Naive B cell (primary cell): ENCODE measurements at regions not wholly inside any gene's neighbourhood (a gene's known extent, or its start where the extent isn't known, plus 50 kb on each side); places are given as distances from the start of the nearest gene placed in this dataset.

Experiments
- ATAC-seq, 2 donors: fragments of 150-1000 bp; cut with Tn5 transposase; 2 replicates each; pipeline ENCODE4 v1.10.0; 2021; ENCODE audit warnings: low read depth in 2 of 2, mild to moderate bottlenecking in 2 of 2, moderate library complexity in 2 of 2
- DNase-seq: peaks from one replicate; pipeline ENCODE4 v3.0.0; 2022
- H3K27ac Mint-ChIP-seq, 6 donors: one replicate each; pipeline ENCODE4 v1.8.0; 2020 to 2022; ENCODE audit warnings: mild to moderate bottlenecking in 6 of 6, mixed read lengths in 6 of 6, moderate library complexity in 5 of 6, inconsistent platforms in 2 of 6
- H3K27me3 Mint-ChIP-seq, 3 donors: one replicate each; pipeline ENCODE4 v1.8.0; 2021 to 2022; ENCODE audit warnings: mixed read lengths in 3 of 3, mild to moderate bottlenecking in 1 of 3
- H3K36me3 Mint-ChIP-seq, 2 donors: one replicate each; pipeline ENCODE4 v1.8.0; 2020 to 2022; ENCODE audit warnings: mixed read lengths in 2 of 2, inconsistent platforms in 1 of 2, mild to moderate bottlenecking in 1 of 2
- H3K4me1 Mint-ChIP-seq, 3 donors: one replicate each; pipeline ENCODE4 v1.8.0; 2020 to 2022; ENCODE audit warnings: mixed read lengths in 3 of 3, inconsistent platforms in 1 of 3, mild to moderate bottlenecking in 1 of 3, moderate library complexity in 1 of 3
- H3K4me3 Mint-ChIP-seq, 8 donors: one replicate each; pipeline ENCODE4 v1.8.0; 2020 to 2022; ENCODE audit warnings: mild to moderate bottlenecking in 8 of 8, mixed read lengths in 8 of 8, moderate library complexity in 8 of 8, inconsistent platforms in 2 of 8
- H3K9me3 Mint-ChIP-seq, 7 donors: one replicate each; pipeline ENCODE4 v1.8.0; 2020 to 2022; ENCODE audit warnings: mixed read lengths in 7 of 7, mild to moderate bottlenecking in 5 of 7, inconsistent platforms in 2 of 7, moderate library complexity in 1 of 7

- Mint-ChIP-seq H3K27me3 (peaks cover 7 to 19% (median 16%) of the 10 kb centered on the region in 3 donors), H3K27ac (no peak overlapping the region), H3K9me3 (no peaks in the 10 kb centered on the region), H3K36me3 (no peaks in the 10 kb centered on the region), H3K4me3 (no peak overlapping the region), H3K4me1 (no peaks in the 10 kb centered on the region)
- no peak for ATAC-seq
- no peak for DNase-seq
Measured at GRCh38 chr18:25853691-25854433, 236.6 kb downstream of the SS18 start.

GRCh38 chr18:25843791-25844190 is 246.6 kb downstream of the SS18 start:
- no peaks in the 10 kb centered on the region for H3K36me3 Mint-ChIP-seq
- peaks cover 0 to 1% (median 0%) of the 10 kb centered on the region in 7 donors for H3K9me3 Mint-ChIP-seq
- ATAC-seq (no peak), DNase-seq (no peak)
- H3K27me3 Mint-ChIP-seq: peaks cover 14 to 28% (median 25%) of the 10 kb centered on the region in 3 donors
- no peak overlapping the region for H3K27ac Mint-ChIP-seq
- H3K4me3 Mint-ChIP-seq: no peak overlapping the region
- H3K4me1 Mint-ChIP-seq: no peaks in the 10 kb centered on the region

- Mint-ChIP-seq H3K27me3 (peaks cover 18 to 29% (median 28%) of the 10 kb centered on the region in 3 donors), H3K4me3 (no peak overlapping the region), H3K9me3 (peaks cover 0 to 1% (median 0%) of the 10 kb centered on the region in 7 donors), H3K36me3 (no peaks in the 10 kb centered on the region), H3K4me1 (no peaks in the 10 kb centered on the region), H3K27ac (no peak overlapping the region)
- ATAC-seq (no peak), DNase-seq (no peak)
Measured at GRCh38 chr18:25842665-25843064, 247.7 kb downstream of the SS18 start.

GRCh38 chr18:25834061-25834460 is 256.4 kb downstream of the SS18 start:
- H3K36me3 Mint-ChIP-seq: no peaks in the 10 kb centered on the region
- H3K9me3 Mint-ChIP-seq: no peaks in the 10 kb centered on the region
- no peak for DNase-seq
- ATAC-seq: no peak
- H3K27me3 Mint-ChIP-seq: peaks cover 15 to 20% (median 16%) of the 10 kb centered on the region in 3 donors
- no peaks in the 10 kb centered on the region for H3K4me1 Mint-ChIP-seq
- no peak overlapping the region for H3K27ac Mint-ChIP-seq
- H3K4me3 Mint-ChIP-seq: no peak overlapping the region

- H3K4me3 Mint-ChIP-seq: no peak overlapping the region
- no peaks in the 10 kb centered on the region for H3K9me3 Mint-ChIP-seq
- no peaks in the 10 kb centered on the region for H3K4me1 Mint-ChIP-seq
- peaks cover 9 to 16% (median 14%) of the 10 kb centered on the region in 3 donors for H3K27me3 Mint-ChIP-seq
- peak overlapping the region in 1 of 6 donors; percentile 20 for H3K27ac Mint-ChIP-seq
- DNase-seq (no peak), ATAC-seq (no peak)
- H3K36me3 Mint-ChIP-seq: no peaks in the 10 kb centered on the region
Measured at GRCh38 chr18:25832001-25832604, 258.3 kb downstream of the SS18 start.

- Mint-ChIP-seq H3K9me3 (no peaks in the 10 kb centered on the region), H3K27ac (no peak overlapping the region), H3K4me3 (no peak overlapping the region), H3K36me3 (no peaks in the 10 kb centered on the region), H3K27me3 (peaks cover 5 to 12% (median 6%) of the 10 kb centered on the region in 3 donors), H3K4me1 (no peaks in the 10 kb centered on the region)
- DNase-seq (no peak), ATAC-seq (no peak)
Measured at GRCh38 chr18:25831301-25831701, 259.1 kb downstream of the SS18 start.

GRCh38 chr18:25830787-25831186 is 259.6 kb downstream of the SS18 start:
- H3K27ac Mint-ChIP-seq: no peak overlapping the region
- ATAC-seq (no peak), DNase-seq (no peak)
- H3K4me3 Mint-ChIP-seq: no peak overlapping the region
- H3K4me1 Mint-ChIP-seq: no peaks in the 10 kb centered on the region
- peaks cover under 1 to 7% (median under 1%) of the 10 kb centered on the region in 3 donors for H3K27me3 Mint-ChIP-seq
- no peaks in the 10 kb centered on the region for H3K36me3 Mint-ChIP-seq
- H3K9me3 Mint-ChIP-seq: no peaks in the 10 kb centered on the region

- Mint-ChIP-seq H3K36me3 (no peaks in the 10 kb centered on the region), H3K27me3 (peaks cover 0 to 6% (median 0%) of the 10 kb centered on the region in 3 donors), H3K27ac (no peak overlapping the region), H3K4me1 (no peaks in the 10 kb centered on the region), H3K9me3 (no peaks in the 10 kb centered on the region), H3K4me3 (no peak overlapping the region)
- no peak for DNase-seq
- ATAC-seq: no peak
Measured at GRCh38 chr18:25827961-25828561, 262.4 kb downstream of the SS18 start.

- H3K4me1 Mint-ChIP-seq: no peaks in the 10 kb centered on the region
Measured at GRCh38 chr18:25827228-25827627, 263.2 kb downstream of the SS18 start.

GRCh38 chr18:25826823-25827222 is 263.6 kb downstream of the SS18 start:
- Mint-ChIP-seq H3K4me3 (no peak overlapping the region), H3K4me1 (no peaks in the 10 kb centered on the region), H3K36me3 (no peaks in the 10 kb centered on the region), H3K27ac (no peak overlapping the region), H3K9me3 (no peaks in the 10 kb centered on the region), H3K27me3 (peaks cover 0 to 6% (median 0%) of the 10 kb centered on the region in 3 donors)
- DNase-seq (no peak), ATAC-seq (no peak)

More at GRCh38 chr18:25827228-25827627, 263.2 kb downstream of the SS18 start:
- Mint-ChIP-seq H3K9me3 (no peaks in the 10 kb centered on the region), H3K27ac (no peak overlapping the region), H3K36me3 (no peaks in the 10 kb centered on the region), H3K4me3 (no peak overlapping the region), H3K27me3 (peaks cover 0 to 6% (median 0%) of the 10 kb centered on the region in 3 donors)
- ATAC-seq (no peak), DNase-seq (no peak)

- DNase-seq: no peak
- no peaks in the 10 kb centered on the region for H3K9me3 Mint-ChIP-seq
- H3K36me3 Mint-ChIP-seq: no peaks in the 10 kb centered on the region
- no peak overlapping the region for H3K4me3 Mint-ChIP-seq
- H3K4me1 Mint-ChIP-seq: no peaks in the 10 kb centered on the region
- no peak for ATAC-seq
- peaks cover 0 to 12% (median 5%) of the 10 kb centered on the region in 3 donors for H3K27me3 Mint-ChIP-seq
- H3K27ac Mint-ChIP-seq: peak overlapping the region in 1 of 6 donors; percentile 16
Measured at GRCh38 chr18:25825979-25826776, 264.2 kb downstream of the SS18 start.

GRCh38 chr18:25825056-25825455 is 265.4 kb downstream of the SS18 start:
- no peak for DNase-seq
- Mint-ChIP-seq H3K27me3 (peaks cover 0 to 12% (median 6%) of the 10 kb centered on the region in 3 donors), H3K27ac (no peak overlapping the region), H3K4me1 (no peaks in the 10 kb centered on the region), H3K9me3 (no peaks in the 10 kb centered on the region), H3K4me3 (no peak overlapping the region), H3K36me3 (no peaks in the 10 kb centered on the region)
- ATAC-seq: no peak

GRCh38 chr18:25819746-25820363 is 270.6 kb downstream of the SS18 start:
- H3K4me1 Mint-ChIP-seq: peaks cover 0 to 6% (median 4%) of the 10 kb centered on the region in 3 donors
- ATAC-seq (no peak), DNase-seq (no peak)
- no peak overlapping the region for H3K27ac Mint-ChIP-seq
- H3K4me3 Mint-ChIP-seq: no peak overlapping the region
- peaks cover 0 to 6% (median 6%) of the 10 kb centered on the region in 3 donors for H3K27me3 Mint-ChIP-seq
- H3K36me3 Mint-ChIP-seq: no peaks in the 10 kb centered on the region
- no peaks in the 10 kb centered on the region for H3K9me3 Mint-ChIP-seq
